ENCODE measurements at regions not wholly inside any gene's neighbourhood (a gene's known extent, or its start where the extent isn't known, plus 50 kb on each side); places are given as distances from the start of the nearest gene placed in this dataset.

DNA sequence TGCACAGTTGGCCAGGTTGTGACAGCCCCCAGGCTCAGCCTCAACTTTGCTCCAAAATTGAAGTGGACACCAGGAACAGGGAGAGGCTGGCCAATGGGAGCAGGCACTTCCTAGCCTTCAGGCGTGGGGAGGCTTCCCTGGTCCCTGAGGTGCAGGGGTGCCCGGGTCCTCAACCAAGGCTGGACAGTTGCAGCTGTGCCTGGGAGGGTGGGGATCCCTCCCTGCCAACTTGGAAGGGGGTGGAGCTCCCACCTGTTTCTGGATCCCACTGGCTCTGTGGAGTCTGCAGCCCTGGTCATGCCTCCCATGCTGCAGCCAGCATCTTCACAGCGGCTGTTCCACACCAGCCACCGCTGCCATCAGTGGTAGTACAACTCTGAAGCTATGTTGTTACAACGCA lies 502.8 kb upstream of the SLITRK5 start (continued):
- TF ChIP-seq, protein P1, sequence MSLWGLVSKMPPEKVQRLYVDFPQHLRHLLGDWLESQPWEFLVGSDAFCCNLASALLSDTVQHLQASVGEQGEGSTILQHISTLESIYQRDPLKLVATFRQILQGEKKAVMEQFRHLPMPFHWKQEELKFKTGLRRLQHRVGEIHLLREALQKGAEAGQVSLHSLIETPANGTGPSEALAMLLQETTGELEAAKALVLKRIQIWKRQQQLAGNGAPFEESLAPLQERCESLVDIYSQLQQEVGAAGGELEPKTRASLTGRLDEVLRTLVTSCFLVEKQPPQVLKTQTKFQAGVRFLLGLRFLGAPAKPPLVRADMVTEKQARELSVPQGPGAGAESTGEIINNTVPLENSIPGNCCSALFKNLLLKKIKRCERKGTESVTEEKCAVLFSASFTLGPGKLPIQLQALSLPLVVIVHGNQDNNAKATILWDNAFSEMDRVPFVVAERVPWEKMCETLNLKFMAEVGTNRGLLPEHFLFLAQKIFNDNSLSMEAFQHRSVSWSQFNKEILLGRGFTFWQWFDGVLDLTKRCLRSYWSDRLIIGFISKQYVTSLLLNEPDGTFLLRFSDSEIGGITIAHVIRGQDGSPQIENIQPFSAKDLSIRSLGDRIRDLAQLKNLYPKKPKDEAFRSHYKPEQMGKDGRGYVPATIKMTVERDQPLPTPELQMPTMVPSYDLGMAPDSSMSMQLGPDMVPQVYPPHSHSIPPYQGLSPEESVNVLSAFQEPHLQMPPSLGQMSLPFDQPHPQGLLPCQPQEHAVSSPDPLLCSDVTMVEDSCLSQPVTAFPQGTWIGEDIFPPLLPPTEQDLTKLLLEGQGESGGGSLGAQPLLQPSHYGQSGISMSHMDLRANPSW (CRISPR knock-in tag; IDR thresholded peaks at IDR 0.05; ENCODE audit: borderline replicate concordance): no peak
- TF ChIP-seq HOXA3 (CRISPR knock-in tag; IDR thresholded peaks at IDR 0.05): no peak
- TF ChIP-seq ZNF292 (CRISPR knock-in tag; IDR thresholded peaks at IDR 0.05; ENCODE audit: borderline replicate concordance, low read depth): no peak
- TF ChIP-seq NFKBIZ (CRISPR knock-in tag; IDR thresholded peaks at IDR 0.05): no peak
- TF ChIP-seq, protein P2, sequence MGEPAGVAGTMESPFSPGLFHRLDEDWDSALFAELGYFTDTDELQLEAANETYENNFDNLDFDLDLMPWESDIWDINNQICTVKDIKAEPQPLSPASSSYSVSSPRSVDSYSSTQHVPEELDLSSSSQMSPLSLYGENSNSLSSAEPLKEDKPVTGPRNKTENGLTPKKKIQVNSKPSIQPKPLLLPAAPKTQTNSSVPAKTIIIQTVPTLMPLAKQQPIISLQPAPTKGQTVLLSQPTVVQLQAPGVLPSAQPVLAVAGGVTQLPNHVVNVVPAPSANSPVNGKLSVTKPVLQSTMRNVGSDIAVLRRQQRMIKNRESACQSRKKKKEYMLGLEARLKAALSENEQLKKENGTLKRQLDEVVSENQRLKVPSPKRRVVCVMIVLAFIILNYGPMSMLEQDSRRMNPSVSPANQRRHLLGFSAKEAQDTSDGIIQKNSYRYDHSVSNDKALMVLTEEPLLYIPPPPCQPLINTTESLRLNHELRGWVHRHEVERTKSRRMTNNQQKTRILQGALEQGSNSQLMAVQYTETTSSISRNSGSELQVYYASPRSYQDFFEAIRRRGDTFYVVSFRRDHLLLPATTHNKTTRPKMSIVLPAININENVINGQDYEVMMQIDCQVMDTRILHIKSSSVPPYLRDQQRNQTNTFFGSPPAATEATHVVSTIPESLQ (CRISPR knock-in tag; conservative IDR thresholded peaks at IDR 0.05): no peak
- no peak for TF ChIP-seq SMAD3 (CRISPR knock-in tag; IDR thresholded peaks at IDR 0.05)
- no peak for TF ChIP-seq NBN (conservative IDR thresholded peaks at IDR 0.05)
- no peak for TF ChIP-seq MATR3 (CRISPR knock-in tag; IDR thresholded peaks at IDR 0.05)
- TF ChIP-seq ZFP36 (IDR thresholded peaks at IDR 0.05; ENCODE audit: borderline replicate concordance, low read depth, low read length, partially characterized antibody): no peak
- TF ChIP-seq THAP11 (CRISPR knock-in tag; IDR thresholded peaks at IDR 0.05): no peak

DNA sequence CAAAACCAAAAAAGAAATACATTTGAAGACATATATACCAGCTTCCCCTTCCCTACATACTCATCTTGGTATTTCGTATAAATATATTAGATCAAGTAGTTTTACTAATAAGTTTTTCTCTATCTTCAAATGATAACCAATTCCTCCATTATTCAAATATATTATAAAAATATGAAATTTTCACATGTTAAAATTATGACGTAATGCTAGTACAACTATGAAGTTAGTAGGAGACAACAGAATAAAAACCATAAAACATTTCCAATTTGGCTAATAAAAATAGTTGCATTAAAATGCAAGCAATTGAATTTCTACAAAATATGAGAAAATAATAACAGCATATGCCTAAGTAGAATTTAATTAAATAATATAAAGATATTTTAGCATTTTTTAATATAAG lies 501.8 kb upstream of the SLITRK5 start:
- Histone ChIP-seq H3K9me3 (ENCODE audit: low read length) (no peaks in the 10 kb centered on the region), H3K4me3 (replicated peaks in 1 of 3; ENCODE audit: insufficient read depth in 1 of 3, low read depth in 2 of 3, low read length in 3 of 3) (no peak overlapping the region), H3K36me3 (replicated peaks in 1 of 2; ENCODE audit: control insufficient read depth in 1 of 2, insufficient read depth in 2 of 2, low read length in 2 of 2) (no peaks in the 10 kb centered on the region), H3K9ac (ENCODE audit: insufficient read depth, low read depth, low read length) (no peak overlapping the region), H3K27ac (ENCODE audit: extremely low read length, insufficient read depth, low read length) (no peak overlapping the region), H3K27me3 (ENCODE audit: control insufficient read depth in 1 of 2, insufficient read depth in 2 of 2, low read length in 2 of 2) (no peaks in the 10 kb centered on the region), H2AFZ (ENCODE audit: low read length) (no peak overlapping the region), H3K4me1 (ENCODE audit: insufficient read depth, low read length) (no peaks in the 10 kb centered on the region), H3K79me2 (ENCODE audit: insufficient read depth, low read length) (no peaks in the 10 kb centered on the region), H3K4me2 (ENCODE audit: low read depth, low read length) (no peak overlapping the region), H4K20me1 (ENCODE audit: insufficient read depth, low read length) (no peaks in the 10 kb centered on the region)
- 2% methylated on average over 2 of the region's 2 CpGs for WGBS (ENCODE audit: low lambda C conversion rate)
- no TSS peak for BruUV-seq (replicated peaks)
- FAIRE-seq: no peak
- ChIA-PET POLR2A (no interaction called here), CTCF (ENCODE audit: low intra/inter-chr PET ratio, low total read pairs) (no interaction called here)
- DNase-seq (ENCODE audit: low spot score): no peak
- in situ Hi-C loops (cut with HindIII; ENCODE audit: extremely low pct_ligation_motif_present, low pct_unique_long_range_greater_than_20kb) (no loop called here), intact Hi-C loops (cut with micrococcal nuclease; ENCODE audit: unreplicated experiment) (no loop called here)
- ATAC-seq: no peak
- TF ChIP-seq ZBTB20 (CRISPR knock-in tag; IDR thresholded peaks at IDR 0.05; ENCODE audit: borderline replicate concordance, low read depth) (no peak), ZSCAN20 (CRISPR knock-in tag; IDR thresholded peaks at IDR 0.05; ENCODE audit: borderline replicate concordance) (no peak), ZNF547 (CRISPR knock-in tag; IDR thresholded peaks at IDR 0.05) (no peak), IKZF4 (CRISPR knock-in tag; IDR thresholded peaks at IDR 0.05; ENCODE audit: borderline replicate concordance, low read depth, not compliant biosample characterization) (no peak), ATF7 (IDR thresholded peaks at IDR 0.05) (peak; percentile 95), ATF7 (CRISPR knock-in tag; IDR thresholded peaks at IDR 0.05) (no peak)

Data from HepG2 (cell line).